ENCODE measurements at regions not wholly inside any gene's neighbourhood (a gene's known extent, or its start where the extent isn't known, plus 50 kb on each side); places are given as distances from the start of the nearest gene placed in this dataset.
A peak's percentile ranks its signal among the peaks of the same experiment; 100 is the strongest.

- no peak for DNase-seq
- no peak for ATAC-seq
- intact Hi-C loops (cut with DNase I, micrococcal nuclease), result no loop called here
Observed at GRCh38 chr2:106618614-106619013, 131.4 kb downstream of the CD8B2 start.

GRCh38 chr2:106623456-106623855 is 136.3 kb downstream of the CD8B2 start:
- intact Hi-C loops (cut with DNase I, micrococcal nuclease), result no loop called here
- peak; percentile 54 for ATAC-seq

GRCh38 chr2:106624787-106625380 is 137.7 kb downstream of the CD8B2 start:
- intact Hi-C loops (cut with DNase I, micrococcal nuclease), result no loop called here
- peak; percentile 92 for ATAC-seq
- no peak for DNase-seq

More at GRCh38 chr2:106623456-106623855, 136.3 kb downstream of the CD8B2 start:
- no peak for DNase-seq

GRCh38 chr2:106628377-106628776 is 141.2 kb downstream of the CD8B2 start:
- DNase-seq (no peak), ATAC-seq (no peak)
- intact Hi-C loops (cut with DNase I, micrococcal nuclease), result no loop called here

- DNase-seq (no peak), ATAC-seq (no peak)
- intact Hi-C loops (cut with DNase I, micrococcal nuclease), result no loop called here
Observed at GRCh38 chr2:106629981-106630380, 142.8 kb downstream of the CD8B2 start.

GRCh38 chr2:106631281-106631680 is 144.1 kb downstream of the CD8B2 start:
- intact Hi-C loops (cut with DNase I, micrococcal nuclease), result no loop called here
- ATAC-seq, result no peak

GRCh38 chr2:106638043-106638442 is 150.9 kb downstream of the CD8B2 start:
- intact Hi-C loops (cut with DNase I, micrococcal nuclease), result no loop called here
- DNase-seq (no peak), ATAC-seq (peak; percentile 60)

More at GRCh38 chr2:106631281-106631680, 144.1 kb downstream of the CD8B2 start:
- DNase-seq, result no peak

- intact Hi-C loops (cut with DNase I, micrococcal nuclease), result no loop called here
- DNase-seq (no peak), ATAC-seq (no peak)
Observed at GRCh38 chr2:106638580-106638979, 151.4 kb downstream of the CD8B2 start.

- intact Hi-C loops (cut with DNase I, micrococcal nuclease), result no loop called here
- DNase-seq, result no peak
- peak; percentile 51 for ATAC-seq
Observed at GRCh38 chr2:106642679-106643078, 155.5 kb downstream of the CD8B2 start.

- intact Hi-C loops (cut with DNase I, micrococcal nuclease), result no loop called here
Observed at GRCh38 chr2:106644623-106645022, 157.5 kb downstream of the CD8B2 start.

GRCh38 chr2:106646605-106647004 is 159.4 kb downstream of the CD8B2 start:
- ATAC-seq, result no peak
- intact Hi-C loops (cut with DNase I, micrococcal nuclease), result no loop called here
- no peak for DNase-seq

More at GRCh38 chr2:106644623-106645022, 157.5 kb downstream of the CD8B2 start:
- DNase-seq (no peak), ATAC-seq (no peak)

GRCh38 chr2:106649306-106649705 is 162.1 kb downstream of the CD8B2 start:
- ATAC-seq (no peak), DNase-seq (no peak)
- intact Hi-C loops (cut with DNase I, micrococcal nuclease), result no loop called here

GRCh38 chr2:106653465-106653864 is 166.3 kb downstream of the CD8B2 start:
- intact Hi-C loops (cut with DNase I, micrococcal nuclease), result no loop called here
- DNase-seq, result no peak
- no peak for ATAC-seq

- DNase-seq (no peak), ATAC-seq (no peak)
- intact Hi-C loops (cut with DNase I, micrococcal nuclease), result no loop called here
Observed at GRCh38 chr2:106658616-106659015, 171.5 kb downstream of the CD8B2 start.

- ATAC-seq, result peak; percentile 51
- intact Hi-C loops (cut with DNase I, micrococcal nuclease), result no loop called here
Observed at GRCh38 chr2:106664669-106665068, 177.5 kb downstream of the CD8B2 start.

GRCh38 chr2:106667478-106668070 is 180.4 kb downstream of the CD8B2 start:
- intact Hi-C loops (cut with DNase I, micrococcal nuclease), result no loop called here

More at GRCh38 chr2:106664669-106665068, 177.5 kb downstream of the CD8B2 start:
- no peak for DNase-seq

GRCh38 chr2:106685180-106685897 is 198.2 kb downstream of the CD8B2 start:
- intact Hi-C loops (cut with DNase I, micrococcal nuclease), result no loop called here
- DNase-seq (no peak), ATAC-seq (no peak)

More at GRCh38 chr2:106667478-106668070, 180.4 kb downstream of the CD8B2 start:
- peak; percentile 72 for ATAC-seq
- DNase-seq, result no peak

- intact Hi-C loops (cut with DNase I, micrococcal nuclease), result no loop called here
- DNase-seq (no peak), ATAC-seq (no peak)
Observed at GRCh38 chr2:106686814-106687213, 199.2 kb downstream of the ST6GAL2 start.

- ATAC-seq, result peak; percentile 82
- DNase-seq, result no peak
- intact Hi-C loops (cut with DNase I, micrococcal nuclease), result no loop called here
Observed at GRCh38 chr2:106694964-106695470, 190.9 kb downstream of the ST6GAL2 start.

- ATAC-seq, result peak; percentile 93
- peak; percentile 12 to 44 for DNase-seq
Observed at GRCh38 chr2:106695919-106696318, 190.0 kb downstream of the ST6GAL2 start.

More at GRCh38 chr2:106695919-106696318, 190.0 kb downstream of the ST6GAL2 start:
- intact Hi-C loops (cut with DNase I, micrococcal nuclease), result no loop called here
